ENCODE measurements at regions not wholly inside any gene's neighbourhood (a gene's known extent, or its start where the extent isn't known, plus 50 kb on each side); places are given as distances from the start of the nearest gene placed in this dataset.

DNA sequence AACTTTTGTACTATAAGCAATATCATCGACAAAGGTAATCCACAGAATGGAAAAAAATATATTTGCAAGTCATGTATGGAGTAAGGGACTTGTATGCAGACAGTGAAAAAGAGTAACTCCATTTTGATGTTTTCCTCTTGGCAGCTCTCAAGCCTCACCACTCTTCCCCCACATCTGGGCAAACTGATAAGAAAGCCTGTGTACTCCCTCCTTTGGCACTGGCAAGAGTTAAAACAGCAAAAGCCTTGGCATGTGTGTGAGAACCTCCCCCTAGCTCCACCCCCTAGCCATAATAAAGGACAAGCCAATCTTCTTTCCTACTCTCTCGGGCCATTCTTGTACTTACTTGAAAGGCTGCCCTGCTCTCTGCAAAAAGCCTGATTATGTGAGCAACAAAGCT lies 335.2 kb downstream of the LRATD1 start:
- H4K20me1 ChIP-seq (ENCODE audit: control insufficient read depth, insufficient read depth): no peaks in the 10 kb centered on the region
- H3K4me3 ChIP-seq: no peak overlapping the region
- H3K27me3 ChIP-seq (replicated peaks in 1 of 2; ENCODE audit: control insufficient read depth in 2 of 2, insufficient read depth in 2 of 2, low read length in 1 of 2): no peaks in the 10 kb centered on the region
- no TSS peak for BruUV-seq (replicated peaks)
- RAD21 ChIA-PET (ENCODE audit: unreplicated experiment): no interaction called here
- CTCF ChIA-PET: no interaction called here
- ATAC-seq (no peak), FAIRE-seq (no peak), DNase-seq (ENCODE audit: low read depth, low spot score) (no peak)
- SMC1A ChIA-PET (ENCODE audit: uncharacterized antibody, unreplicated experiment): no interaction called here
- TF ChIP-seq MEF2A (IDR thresholded peaks at IDR 0.05; ENCODE audit: insufficient read depth, low read depth, low read length) (no peak), NBN (IDR thresholded peaks at IDR 0.05) (no peak), POLR2AphosphoS2 (IDR thresholded peaks at IDR 0.05; ENCODE audit: low read depth, low read length) (no peak), IKZF2 (IDR thresholded peaks at IDR 0.05) (no peak), EED (IDR thresholded peaks at IDR 0.05; ENCODE audit: low read depth) (no peak)
- TF ChIP-seq, protein P1, sequence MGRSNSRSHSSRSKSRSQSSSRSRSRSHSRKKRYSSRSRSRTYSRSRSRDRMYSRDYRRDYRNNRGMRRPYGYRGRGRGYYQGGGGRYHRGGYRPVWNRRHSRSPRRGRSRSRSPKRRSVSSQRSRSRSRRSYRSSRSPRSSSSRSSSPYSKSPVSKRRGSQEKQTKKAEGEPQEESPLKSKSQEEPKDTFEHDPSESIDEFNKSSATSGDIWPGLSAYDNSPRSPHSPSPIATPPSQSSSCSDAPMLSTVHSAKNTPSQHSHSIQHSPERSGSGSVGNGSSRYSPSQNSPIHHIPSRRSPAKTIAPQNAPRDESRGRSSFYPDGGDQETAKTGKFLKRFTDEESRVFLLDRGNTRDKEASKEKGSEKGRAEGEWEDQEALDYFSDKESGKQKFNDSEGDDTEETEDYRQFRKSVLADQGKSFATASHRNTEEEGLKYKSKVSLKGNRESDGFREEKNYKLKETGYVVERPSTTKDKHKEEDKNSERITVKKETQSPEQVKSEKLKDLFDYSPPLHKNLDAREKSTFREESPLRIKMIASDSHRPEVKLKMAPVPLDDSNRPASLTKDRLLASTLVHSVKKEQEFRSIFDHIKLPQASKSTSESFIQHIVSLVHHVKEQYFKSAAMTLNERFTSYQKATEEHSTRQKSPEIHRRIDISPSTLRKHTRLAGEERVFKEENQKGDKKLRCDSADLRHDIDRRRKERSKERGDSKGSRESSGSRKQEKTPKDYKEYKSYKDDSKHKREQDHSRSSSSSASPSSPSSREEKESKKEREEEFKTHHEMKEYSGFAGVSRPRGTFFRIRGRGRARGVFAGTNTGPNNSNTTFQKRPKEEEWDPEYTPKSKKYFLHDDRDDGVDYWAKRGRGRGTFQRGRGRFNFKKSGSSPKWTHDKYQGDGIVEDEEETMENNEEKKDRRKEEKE (IDR thresholded peaks at IDR 0.05): no peak
- TF ChIP-seq, protein P2, sequence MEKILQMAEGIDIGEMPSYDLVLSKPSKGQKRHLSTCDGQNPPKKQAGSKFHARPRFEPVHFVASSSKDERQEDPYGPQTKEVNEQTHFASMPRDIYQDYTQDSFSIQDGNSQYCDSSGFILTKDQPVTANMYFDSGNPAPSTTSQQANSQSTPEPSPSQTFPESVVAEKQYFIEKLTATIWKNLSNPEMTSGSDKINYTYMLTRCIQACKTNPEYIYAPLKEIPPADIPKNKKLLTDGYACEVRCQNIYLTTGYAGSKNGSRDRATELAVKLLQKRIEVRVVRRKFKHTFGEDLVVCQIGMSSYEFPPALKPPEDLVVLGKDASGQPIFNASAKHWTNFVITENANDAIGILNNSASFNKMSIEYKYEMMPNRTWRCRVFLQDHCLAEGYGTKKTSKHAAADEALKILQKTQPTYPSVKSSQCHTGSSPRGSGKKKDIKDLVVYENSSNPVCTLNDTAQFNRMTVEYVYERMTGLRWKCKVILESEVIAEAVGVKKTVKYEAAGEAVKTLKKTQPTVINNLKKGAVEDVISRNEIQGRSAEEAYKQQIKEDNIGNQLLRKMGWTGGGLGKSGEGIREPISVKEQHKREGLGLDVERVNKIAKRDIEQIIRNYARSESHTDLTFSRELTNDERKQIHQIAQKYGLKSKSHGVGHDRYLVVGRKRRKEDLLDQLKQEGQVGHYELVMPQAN (conservative IDR thresholded peaks at IDR 0.05): no peak
- TF ChIP-seq, protein P3, sequence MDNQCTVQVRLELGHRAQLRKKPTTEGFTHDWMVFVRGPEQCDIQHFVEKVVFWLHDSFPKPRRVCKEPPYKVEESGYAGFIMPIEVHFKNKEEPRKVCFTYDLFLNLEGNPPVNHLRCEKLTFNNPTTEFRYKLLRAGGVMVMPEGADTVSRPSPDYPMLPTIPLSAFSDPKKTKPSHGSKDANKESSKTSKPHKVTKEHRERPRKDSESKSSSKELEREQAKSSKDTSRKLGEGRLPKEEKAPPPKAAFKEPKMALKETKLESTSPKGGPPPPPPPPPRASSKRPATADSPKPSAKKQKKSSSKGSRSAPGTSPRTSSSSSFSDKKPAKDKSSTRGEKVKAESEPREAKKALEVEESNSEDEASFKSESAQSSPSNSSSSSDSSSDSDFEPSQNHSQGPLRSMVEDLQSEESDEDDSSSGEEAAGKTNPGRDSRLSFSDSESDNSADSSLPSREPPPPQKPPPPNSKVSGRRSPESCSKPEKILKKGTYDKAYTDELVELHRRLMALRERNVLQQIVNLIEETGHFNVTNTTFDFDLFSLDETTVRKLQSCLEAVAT (IDR thresholded peaks at IDR 0.05): no peak
- POLR2A ChIA-PET: no interaction called here
- no peak overlapping the region for H2AFZ ChIP-seq (ENCODE audit: control insufficient read depth, low read depth, low read length)
- H3K27ac ChIP-seq (ENCODE audit: control insufficient read depth, insufficient read depth): no peak overlapping the region
- H3K4me1 ChIP-seq (ENCODE audit: control insufficient read depth, insufficient read depth, low read length): no peaks in the 10 kb centered on the region
- no peaks in the 10 kb centered on the region for H3K9me3 ChIP-seq (replicated peaks; ENCODE audit: control insufficient read depth, insufficient read depth, low read length)
- H3K79me2 ChIP-seq (ENCODE audit: control insufficient read depth, insufficient read depth, low read length): no peaks in the 10 kb centered on the region
- no peak overlapping the region for H3K4me2 ChIP-seq (ENCODE audit: control insufficient read depth, insufficient read depth)
- no peak overlapping the region for H3K9ac ChIP-seq (ENCODE audit: control insufficient read depth, insufficient read depth, low read length)
- intact Hi-C loops (cut with micrococcal nuclease; ENCODE audit: unreplicated experiment) (no loop called here), in situ Hi-C loops (cut with MboI) (no loop called here)
- WGBS (ENCODE audit: insufficient coverage, insufficient replicate concordance, low lambda C conversion rate, missing lambda C conversion rate): 4% methylated on average over 2 of the region's 2 CpGs
- no peaks in the 10 kb centered on the region for H3K36me3 ChIP-seq (ENCODE audit: control insufficient read depth in 2 of 2, insufficient read depth in 2 of 2, low read length in 1 of 2)

Measured in GM12878 (cell line).